ENCODE measurements at regions not wholly inside any gene's neighbourhood (a gene's known extent, or its start where the extent isn't known, plus 50 kb on each side); places are given as distances from the start of the nearest gene placed in this dataset.

- TF ChIP-seq CTCF (conservative IDR thresholded peaks at IDR 0.05) = no peak
- TF ChIP-seq EZH2 (IDR thresholded peaks at IDR 0.05; ENCODE audit: low read depth) = no peak
These were observed 150.0 kb upstream of the GOT2 start for GRCh38 chr16:58884141-58884540.

Data from PC-9 (cell line).